B cell (primary cell): ENCODE measurements at regions not wholly inside any gene's neighbourhood (a gene's known extent, or its start where the extent isn't known, plus 50 kb on each side); places are given as distances from the start of the nearest gene placed in this dataset.

Experiments
- ATAC-seq: fragments of 200-7000 bp; cut with Tn5 transposase; one replicate; pipeline ENCODE4 v1.10.0; 2021; ENCODE audit warnings: low read depth, mild to moderate bottlenecking, moderate number of reproducible peaks, moderate library complexity
- CTCF ChIA-PET: fragments of 350-600 bp; sonication (Branson Sonifier 250); formaldehyde crosslinking; loops from one replicate; lab custom pipeline; 2021; ENCODE audit warnings: antibody characterized with exemption, inconsistent platforms; lab: Charles Lee
- POLR2A ChIA-PET: fragments of 350-600 bp; sonication (Branson Sonifier 250); formaldehyde crosslinking; loops from one replicate; lab custom pipeline; 2021; ENCODE audit warnings: antibody characterized with exemption; lab: Charles Lee
- DNase-seq: peaks from one replicate; pipeline ENCODE4 v3.0.0; 2013
- H2AFZ ChIP-seq: 2 replicates; pipeline ENCODE4 v1.6.1; 2012; ENCODE audit warnings: mild to moderate bottlenecking, low read depth, low read length; ENCODE audit not compliant: insufficient read depth, poor library complexity, severe bottlenecking
- H3K27ac ChIP-seq, 2 donors: 1 replicate in 1 of 2; 2 replicates in 1 of 2; pipeline ENCODE4 v1.5.1; 2012 to 2013; ENCODE audit warnings: low read length in 2 of 2, mild to moderate bottlenecking in 2 of 2, moderate library complexity in 1 of 2
- H3K27me3 ChIP-seq, 4 experiments: fragments of 200-600 bp in 1 of 4; sonication (generic) in 1 of 4; replicated peaks in 1 of 4; 1 replicate in 2 of 4; 2 replicates in 2 of 4; pipeline versions ENCODE4 v1.6.1 to v1.7.0; 2013 to 2016; ENCODE audit warnings: low read length in 3 of 4, mild to moderate bottlenecking in 2 of 4, mixed read lengths in 1 of 4, moderate library complexity in 1 of 4; ENCODE audit not compliant: insufficient read depth in 4 of 4, control insufficient read depth in 3 of 4; ENCODE audit errors: control extremely low read depth in 1 of 4
- H3K36me3 ChIP-seq, 2 experiments: replicated peaks in 1 of 2; 1 replicate in 1 of 2; 2 replicates in 1 of 2; pipeline versions ENCODE4 v1.6.1 to v1.7.1; 2013; ENCODE audit warnings: low read length in 1 of 2; ENCODE audit not compliant: insufficient read depth in 2 of 2, control insufficient read depth in 1 of 2; ENCODE audit errors: control extremely low read depth in 1 of 2, extremely low read depth in 1 of 2
- H3K4me1 ChIP-seq, 2 donors: fragments of 200-600 bp in 1 of 2; sonication (generic) in 1 of 2; 1 replicate in 1 of 2; 2 replicates in 1 of 2; pipeline versions ENCODE4 v1.5.1 to v1.6.1; 2013 to 2017; ENCODE audit warnings: low read length in 2 of 2; ENCODE audit not compliant: control insufficient read depth in 2 of 2, insufficient read depth in 2 of 2
- H3K4me2 ChIP-seq: replicated peaks from 2 replicates; pipeline ENCODE3; 2012; ENCODE audit warnings: mild to moderate bottlenecking, low read depth, low read length; ENCODE audit not compliant: poor library complexity, severe bottlenecking
- H3K4me3 ChIP-seq, 5 experiments: fragments of 200-600 bp in 1 of 5; sonication (generic) in 1 of 5; 1 replicate in 3 of 5; 2 replicates in 2 of 5; pipeline versions ENCODE4 v1.5.1 to v1.7.0; 2011 to 2016; ENCODE audit warnings: low read length in 4 of 5, mild to moderate bottlenecking in 4 of 5, low read depth in 2 of 5, control low read depth in 1 of 5, moderate library complexity in 1 of 5; ENCODE audit not compliant: insufficient read depth in 1 of 5; ENCODE audit errors: control extremely low read depth in 1 of 5, extremely low read depth in 1 of 5
- H3K79me2 ChIP-seq: fragments of 200-600 bp; sonication (generic); one replicate; pipeline ENCODE4 v1.6.0; 2016; ENCODE audit warnings: low read length; ENCODE audit not compliant: control insufficient read depth, insufficient read depth
- H3K9ac ChIP-seq: fragments of 200-600 bp; sonication (generic); 2 replicates; pipeline ENCODE4 v1.6.1; 2017; ENCODE audit warnings: mild to moderate bottlenecking, low read length, moderate library complexity
- H3K9me3 ChIP-seq, 3 donors: one replicate each; pipeline versions ENCODE4 v1.6.1 to v1.7.1; 2013; ENCODE audit warnings: low read length in 2 of 3; ENCODE audit not compliant: control insufficient read depth in 2 of 3, insufficient read depth in 1 of 3; ENCODE audit errors: control extremely low read depth in 1 of 3
- H4K20me1 ChIP-seq: 2 replicates; pipeline ENCODE4 v1.6.0; 2012; ENCODE audit warnings: mild to moderate bottlenecking, low read length; ENCODE audit not compliant: insufficient read depth, control insufficient read depth, poor library complexity, severe bottlenecking
- H3K27ac Mint-ChIP-seq: one replicate; pipeline ENCODE4 v1.8.0; 2021; ENCODE audit warnings: mixed read lengths
- H3K27me3 Mint-ChIP-seq: one replicate; pipeline ENCODE4 v1.8.0; 2021; ENCODE audit warnings: mixed read lengths
- H3K4me1 Mint-ChIP-seq: one replicate; pipeline ENCODE4 v1.8.0; 2021; ENCODE audit warnings: mixed read lengths
- H3K4me3 Mint-ChIP-seq: one replicate; pipeline ENCODE4 v1.8.0; 2021; ENCODE audit warnings: mixed read lengths
- H3K9me3 Mint-ChIP-seq: one replicate; pipeline ENCODE4 v1.8.0; 2022; ENCODE audit warnings: mixed read lengths; ENCODE audit not compliant: insufficient read depth
- EZH2 ChIP-seq: IDR thresholded peaks from 2 replicates; pipeline ENCODE4 v1.6.1; 2012; ENCODE audit warnings: borderline replicate concordance, low read depth, mild to moderate bottlenecking, moderate library complexity, low read length; ENCODE audit not compliant: insufficient read depth, poor library complexity, severe bottlenecking
- WGBS: methylation state at CpG from one replicate; pipeline ENCODE4 v1.1.5; 2013; ENCODE audit warnings: missing lambda C conversion rate; ENCODE audit not compliant: insufficient coverage; 5-methylcytosine and 5-hydroxymethylcytosine counted together
- intact Hi-C: fragments of 100-400 bp; cut with micrococcal nuclease; formaldehyde crosslinking; loops from one replicate; pipeline ENCODE4 v1.10.0; 2022
- TF ChIP-seq, protein P1 (sequence below): fragments of 200-600 bp; IDR thresholded peaks from one replicate; pipeline ENCODE4 v1.8.0; 2022; ENCODE audit warnings: antibody characterized with exemption, mild to moderate bottlenecking

DNA sequence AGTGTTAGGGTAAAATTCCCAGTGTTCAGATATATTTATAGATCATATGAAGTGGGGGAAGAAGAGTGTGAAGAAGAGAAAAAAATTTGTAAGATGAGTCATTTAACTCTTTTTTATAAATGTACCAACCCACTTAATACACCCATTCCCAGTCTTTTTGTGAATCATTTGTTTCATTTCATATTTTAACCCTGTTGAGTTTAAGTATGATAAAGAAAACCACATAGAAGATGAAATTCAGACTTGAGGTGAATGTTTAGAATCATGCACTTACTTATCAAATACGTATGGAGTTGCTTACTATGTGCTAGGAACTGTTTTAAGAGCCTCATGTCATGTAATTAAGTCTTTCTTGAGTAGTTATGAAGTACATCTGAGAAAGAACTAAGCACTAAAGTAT lies 56.6 kb upstream of the DAPP1 start:
- ATAC-seq (no peak), DNase-seq (no peak)
- Histone ChIP-seq H3K36me3 (no peaks in the 10 kb centered on the region), H3K27me3 (peaks cover 0 to 7% (median 1%) of the 10 kb centered on the region in 4 experiments), H3K4me1 (no peaks in the 10 kb centered on the region), H3K27ac (no peak overlapping the region), H3K4me2 (no peak overlapping the region), H3K9ac (no peak overlapping the region), H3K4me3 (no peak overlapping the region), H4K20me1 (no peaks in the 10 kb centered on the region), H3K79me2 (no peaks in the 10 kb centered on the region), H2AFZ (no peak overlapping the region), H3K9me3 (peaks cover 1 to 4% (median 3%) of the 10 kb centered on the region in 3 donors)
- no peak overlapping the region for H3K27ac Mint-ChIP-seq
- no peaks in the 10 kb centered on the region for H3K4me1 Mint-ChIP-seq
- H3K9me3 Mint-ChIP-seq = peaks cover 3% of the 10 kb centered on the region
- POLR2A ChIA-PET = no interaction called here
- TF ChIP-seq, protein P1, sequence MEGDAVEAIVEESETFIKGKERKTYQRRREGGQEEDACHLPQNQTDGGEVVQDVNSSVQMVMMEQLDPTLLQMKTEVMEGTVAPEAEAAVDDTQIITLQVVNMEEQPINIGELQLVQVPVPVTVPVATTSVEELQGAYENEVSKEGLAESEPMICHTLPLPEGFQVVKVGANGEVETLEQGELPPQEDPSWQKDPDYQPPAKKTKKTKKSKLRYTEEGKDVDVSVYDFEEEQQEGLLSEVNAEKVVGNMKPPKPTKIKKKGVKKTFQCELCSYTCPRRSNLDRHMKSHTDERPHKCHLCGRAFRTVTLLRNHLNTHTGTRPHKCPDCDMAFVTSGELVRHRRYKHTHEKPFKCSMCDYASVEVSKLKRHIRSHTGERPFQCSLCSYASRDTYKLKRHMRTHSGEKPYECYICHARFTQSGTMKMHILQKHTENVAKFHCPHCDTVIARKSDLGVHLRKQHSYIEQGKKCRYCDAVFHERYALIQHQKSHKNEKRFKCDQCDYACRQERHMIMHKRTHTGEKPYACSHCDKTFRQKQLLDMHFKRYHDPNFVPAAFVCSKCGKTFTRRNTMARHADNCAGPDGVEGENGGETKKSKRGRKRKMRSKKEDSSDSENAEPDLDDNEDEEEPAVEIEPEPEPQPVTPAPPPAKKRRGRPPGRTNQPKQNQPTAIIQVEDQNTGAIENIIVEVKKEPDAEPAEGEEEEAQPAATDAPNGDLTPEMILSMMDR = no peak
- no peak for TF ChIP-seq EZH2
- WGBS = no CpG with 5 or more reads among the region's 1 CpG
- H3K27me3 Mint-ChIP-seq = peaks cover 27% of the 10 kb centered on the region
- CTCF ChIA-PET = no interaction called here
- intact Hi-C loops = no loop called here
- H3K4me3 Mint-ChIP-seq = no peak overlapping the region

DNA sequence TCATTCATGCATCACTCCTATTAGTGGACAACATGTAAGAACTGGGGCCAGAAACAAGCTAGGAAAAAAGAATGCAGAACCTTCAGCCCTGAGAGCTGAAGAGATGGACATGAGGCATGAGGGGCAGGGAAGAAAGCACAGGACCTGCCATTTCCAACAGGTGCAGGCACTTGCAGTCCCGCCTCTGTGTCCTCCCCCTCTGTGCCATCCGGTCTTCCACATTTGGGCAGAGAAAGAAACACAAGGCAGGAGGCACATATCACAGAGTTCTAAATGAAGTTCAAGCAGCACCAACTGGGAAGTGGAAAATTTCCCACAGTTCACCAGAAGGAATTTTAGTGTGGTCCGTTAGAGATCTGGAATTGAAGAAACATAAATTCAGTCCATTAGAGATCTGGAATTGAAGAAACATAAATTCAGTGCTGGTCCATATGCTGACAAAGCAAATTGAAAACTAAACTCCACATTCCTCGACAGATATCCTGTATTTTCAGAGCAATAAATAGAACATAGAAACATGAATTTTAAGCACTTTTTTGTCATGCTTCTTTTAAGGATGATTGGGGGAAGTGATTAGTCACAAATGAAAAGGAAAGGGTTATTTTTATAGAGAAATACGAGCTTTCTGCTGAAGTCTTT lies 57.2 kb upstream of the DAPP1 start:
- ChIA-PET CTCF (no interaction called here), POLR2A (no interaction called here)
- peaks cover 27% of the 10 kb centered on the region for H3K27me3 Mint-ChIP-seq
- DNase-seq = no peak
- Histone ChIP-seq H3K4me1 (no peaks in the 10 kb centered on the region), H3K9me3 (peaks cover 0 to 1% (median 0%) of the 10 kb centered on the region in 3 donors), H3K4me3 (no peak overlapping the region), H3K36me3 (no peaks in the 10 kb centered on the region), H2AFZ (no peak overlapping the region), H4K20me1 (no peaks in the 10 kb centered on the region), H3K9ac (no peak overlapping the region), H3K79me2 (no peaks in the 10 kb centered on the region), H3K4me2 (no peak overlapping the region), H3K27me3 (peaks cover 0 to 7% (median 1%) of the 10 kb centered on the region in 4 experiments), H3K27ac (no peak overlapping the region)
- ATAC-seq = no peak
- H3K4me3 Mint-ChIP-seq = no peak overlapping the region
- H3K9me3 Mint-ChIP-seq = peaks cover 3% of the 10 kb centered on the region
- no peaks in the 10 kb centered on the region for H3K4me1 Mint-ChIP-seq
- H3K27ac Mint-ChIP-seq = no peak overlapping the region
- TF ChIP-seq EZH2 = no peak
- TF ChIP-seq, protein P1 = no peak
- no CpG with 5 or more reads among the region's 5 CpGs for WGBS
- intact Hi-C loops = no loop called here
